Thoracic aorta (tissue), 2 donors: ENCODE measurements at regions not wholly inside any gene's neighbourhood (a gene's known extent, or its start where the extent isn't known, plus 50 kb on each side); places are given as distances from the start of the nearest gene placed in this dataset.
"Not testable (repeated sequence)": the region's sequence is repeated elsewhere in the genome, so short reads cannot be mapped to it uniquely, and the experiment has no call there.

Source experiments
- ATAC-seq: fragments of 150-250 bp; one replicate; pipeline ENCODE4 v1.8.0; 2017; ENCODE audit warnings: low read depth; ENCODE audit not compliant: insufficient number of reproducible peaks, low FRiP score
- DNase-seq: peaks from one replicate; pipeline ENCODE4 v3.0.0-alpha.2; 2020; ENCODE audit warnings: low spot score
- H3K27ac ChIP-seq, 2 donors: fragments of 200-600 bp; sonication (generic); 1 replicate in 1 of 2; 2 replicates in 1 of 2; pipeline ENCODE4 v1.5.1; 2016; ENCODE audit warnings: mild to moderate bottlenecking in 2 of 2, moderate library complexity in 2 of 2
- H3K27me3 ChIP-seq: fragments of 200-600 bp; sonication (generic); replicated peaks from 2 replicates; pipeline ENCODE4 v1.6.0; 2016; ENCODE audit warnings: mild to moderate bottlenecking; ENCODE audit not compliant: insufficient read depth
- H3K36me3 ChIP-seq: fragments of 200-600 bp; sonication (generic); one replicate; pipeline ENCODE4 v1.5.1; 2016
- H3K4me1 ChIP-seq, 2 donors: fragments of 200-600 bp; sonication (generic); 1 replicate in 1 of 2; 2 replicates in 1 of 2; pipeline versions ENCODE4 v1.5.1 to v1.6.0; 2016; ENCODE audit warnings: low read depth in 2 of 2, mild to moderate bottlenecking in 1 of 2; ENCODE audit not compliant: control insufficient read depth in 1 of 2
- H3K4me3 ChIP-seq: fragments of 200-600 bp; sonication (generic); 2 replicates; pipeline ENCODE4 v1.5.1; 2016; ENCODE audit warnings: mild to moderate bottlenecking
- H3K9me3 ChIP-seq: fragments of 200-600 bp; sonication (generic); 2 replicates; pipeline ENCODE4 v1.5.1; 2016
- CTCF ChIP-seq: fragments of 200-600 bp; sonication (generic); IDR thresholded peaks from one replicate; pipeline ENCODE4 v1.5.1; 2019; ENCODE audit warnings: antibody characterized with exemption

GRCh38 chr11:82527081-82527584 is 206.5 kb downstream of the FAM181B start:
- Histone ChIP-seq H3K36me3 (no peaks in the 10 kb centered on the region), H3K9me3 (no peaks in the 10 kb centered on the region), H3K27me3 (no peaks in the 10 kb centered on the region), H3K27ac (no peak overlapping the region), H3K4me1 (no peaks in the 10 kb centered on the region), H3K4me3 (no peak overlapping the region)
- no peak for ATAC-seq
- DNase-seq: no peak
- no peak for TF ChIP-seq CTCF

- no peak for TF ChIP-seq CTCF
- ATAC-seq (no peak), DNase-seq (no peak)
- Histone ChIP-seq H3K27ac (no peak overlapping the region), H3K4me3 (no peak overlapping the region), H3K27me3 (no peaks in the 10 kb centered on the region), H3K9me3 (no peaks in the 10 kb centered on the region), H3K4me1 (no peaks in the 10 kb centered on the region), H3K36me3 (no peaks in the 10 kb centered on the region)
These were observed 210.5 kb downstream of the FAM181B start for GRCh38 chr11:82523141-82523540.

GRCh38 chr11:82521427-82521826 is 212.2 kb downstream of the FAM181B start:
- Histone ChIP-seq H3K9me3 (no peaks in the 10 kb centered on the region), H3K4me1 (no peaks in the 10 kb centered on the region), H3K27ac (no peak overlapping the region), H3K4me3 (no peak overlapping the region), H3K27me3 (no peaks in the 10 kb centered on the region), H3K36me3 (no peaks in the 10 kb centered on the region)
- no peak for TF ChIP-seq CTCF
- DNase-seq (no peak), ATAC-seq (no peak)

- DNase-seq (no peak), ATAC-seq (no peak)
- H3K9me3 ChIP-seq: no peaks in the 10 kb centered on the region
- no peaks in the 10 kb centered on the region for H3K27me3 ChIP-seq
- H3K4me1 ChIP-seq: no peaks in the 10 kb centered on the region
- H3K36me3 ChIP-seq: no peaks in the 10 kb centered on the region
- no peak for TF ChIP-seq CTCF
- no peak overlapping the region for H3K27ac ChIP-seq
- H3K4me3 ChIP-seq: no peak overlapping the region
These were observed 226.4 kb downstream of the FAM181B start for GRCh38 chr11:82507288-82507687.

GRCh38 chr11:82505379-82505778 is 228.3 kb downstream of the FAM181B start:
- ATAC-seq (no peak), DNase-seq (no peak)
- H3K4me3 ChIP-seq: no peak overlapping the region
- no peak for TF ChIP-seq CTCF
- no peak overlapping the region for H3K27ac ChIP-seq
- H3K4me1 ChIP-seq: no peaks in the 10 kb centered on the region
- H3K9me3 ChIP-seq: no peaks in the 10 kb centered on the region
- no peaks in the 10 kb centered on the region for H3K36me3 ChIP-seq
- no peaks in the 10 kb centered on the region for H3K27me3 ChIP-seq

- not testable (repeated sequence) for H3K36me3 ChIP-seq, H3K4me3 ChIP-seq, H3K27ac ChIP-seq, H3K27me3 ChIP-seq, H3K9me3 ChIP-seq, H3K4me1 ChIP-seq, DNase-seq, ATAC-seq
These were observed 232.5 kb downstream of the FAM181B start for GRCh38 chr11:82501174-82501573.
